ENCODE measurements at regions not wholly inside any gene's neighbourhood (a gene's known extent, or its start where the extent isn't known, plus 50 kb on each side); places are given as distances from the start of the nearest gene placed in this dataset.
A peak's percentile ranks its signal among the peaks of the same experiment; 100 is the strongest.

GRCh38 chr6:164007881-164008280 lies 593.4 kb downstream of the QKI start:
- no peak for DNase-seq (ENCODE audit: low spot score)
- FAIRE-seq = no peak

GRCh38 chr6:164006459-164006858 lies 591.9 kb downstream of the QKI start:
- DNase-seq (ENCODE audit: low spot score) (no peak), FAIRE-seq (no peak)

GRCh38 chr6:164005004-164005711 lies 590.6 kb downstream of the QKI start:
- DNase-seq (ENCODE audit: low spot score) (no peak), FAIRE-seq (no peak)

- no peak for FAIRE-seq
These were observed 585.8 kb downstream of the QKI start for GRCh38 chr6:164000276-164000675.

GRCh38 chr6:163999475-164000125 lies 585.1 kb downstream of the QKI start:
- DNase-seq (ENCODE audit: low spot score) (no peak), FAIRE-seq (no peak)

More at GRCh38 chr6:164000276-164000675, 585.8 kb downstream of the QKI start:
- DNase-seq (ENCODE audit: low spot score) = no peak

GRCh38 chr6:163998496-163998895 lies 584.0 kb downstream of the QKI start:
- FAIRE-seq = no peak
- no peak for DNase-seq (ENCODE audit: low spot score)

GRCh38 chr6:163996491-163996890 lies 582.0 kb downstream of the QKI start:
- FAIRE-seq (no peak), DNase-seq (ENCODE audit: low spot score) (no peak)

- FAIRE-seq (no peak), DNase-seq (ENCODE audit: low spot score) (no peak)
These were observed 580.0 kb downstream of the QKI start for GRCh38 chr6:163994566-163994965.

GRCh38 chr6:163992701-163993100 lies 578.2 kb downstream of the QKI start:
- DNase-seq (ENCODE audit: low spot score) (no peak), FAIRE-seq (no peak)

GRCh38 chr6:163992056-163992455 lies 577.5 kb downstream of the QKI start:
- no peak for DNase-seq (ENCODE audit: low spot score)
- FAIRE-seq = no peak

GRCh38 chr6:163991321-163991720 lies 576.8 kb downstream of the QKI start:
- FAIRE-seq = no peak

GRCh38 chr6:163986313-163986712 lies 571.8 kb downstream of the QKI start:
- FAIRE-seq = peak; percentile 88
- DNase-seq (ENCODE audit: low spot score) = no peak

More at GRCh38 chr6:163991321-163991720, 576.8 kb downstream of the QKI start:
- no peak for DNase-seq (ENCODE audit: low spot score)

GRCh38 chr6:163985710-163986109 lies 571.2 kb downstream of the QKI start:
- no peak for FAIRE-seq
- DNase-seq (ENCODE audit: low spot score) = no peak

GRCh38 chr6:163985040-163985439 lies 570.5 kb downstream of the QKI start:
- no peak for FAIRE-seq
- no peak for DNase-seq (ENCODE audit: low spot score)

GRCh38 chr6:163984124-163984936 lies 569.8 kb downstream of the QKI start:
- DNase-seq (ENCODE audit: low spot score) (peak; percentile 20), FAIRE-seq (no peak)

GRCh38 chr6:163983679-163984078 lies 569.2 kb downstream of the QKI start:
- no peak for DNase-seq (ENCODE audit: low spot score)
- no peak for FAIRE-seq

- DNase-seq (ENCODE audit: low spot score) (no peak), FAIRE-seq (no peak)
These were observed 559.8 kb downstream of the QKI start for GRCh38 chr6:163974322-163974721.

- DNase-seq (ENCODE audit: low spot score) (no peak), FAIRE-seq (no peak)
These were observed 557.6 kb downstream of the QKI start for GRCh38 chr6:163971841-163972838.

- DNase-seq (ENCODE audit: low spot score) (no peak), FAIRE-seq (no peak)
These were observed 556.5 kb downstream of the QKI start for GRCh38 chr6:163970846-163971564.
